HEK293 (cell line): ENCODE measurements at regions not wholly inside any gene's neighbourhood (a gene's known extent, or its start where the extent isn't known, plus 50 kb on each side); places are given as distances from the start of the nearest gene placed in this dataset.

ENCODE experiments used
- MZF1 ChIP-seq: fragments of 450-650 bp; formaldehyde crosslinking; IDR thresholded peaks from 2 replicates; pipeline ENCODE4 v1.5.1; 2017; ENCODE audit warnings: missing biosample characterization, missing genetic modification characterization, borderline replicate concordance
- ZBTB1 ChIP-seq: fragments of 450-650 bp; formaldehyde crosslinking; IDR thresholded peaks from 2 replicates; pipeline ENCODE4 v1.5.1; 2016; ENCODE audit warnings: missing biosample characterization, missing genetic modification characterization
- ZNF138 ChIP-seq: fragments of 450-650 bp; formaldehyde crosslinking; IDR thresholded peaks from 2 replicates; pipeline ENCODE4 v1.5.1; 2016; ENCODE audit warnings: missing biosample characterization, missing genetic modification characterization, borderline replicate concordance
- ZNF274 ChIP-seq, 2 experiments: fragments of 200-500 bp in 1 of 2; fragments of 450-650 bp in 1 of 2; sonication (Bioruptor generic) in 1 of 2; formaldehyde crosslinking in 1 of 2; IDR thresholded peaks; 2 replicates each; pipeline versions ENCODE4 v1.5.1 to v1.6.1; 2014 to 2016; ENCODE audit warnings: borderline replicate concordance in 1 of 2, inconsistent platforms in 1 of 2, low read length in 1 of 2, missing biosample characterization in 1 of 2, missing genetic modification characterization in 1 of 2
- TF ChIP-seq, protein P1 (sequence below): fragments of 450-650 bp; formaldehyde crosslinking; IDR thresholded peaks from 2 replicates; pipeline ENCODE4 v1.5.1; 2016; ENCODE audit warnings: missing biosample characterization, missing genetic modification characterization

DNA sequence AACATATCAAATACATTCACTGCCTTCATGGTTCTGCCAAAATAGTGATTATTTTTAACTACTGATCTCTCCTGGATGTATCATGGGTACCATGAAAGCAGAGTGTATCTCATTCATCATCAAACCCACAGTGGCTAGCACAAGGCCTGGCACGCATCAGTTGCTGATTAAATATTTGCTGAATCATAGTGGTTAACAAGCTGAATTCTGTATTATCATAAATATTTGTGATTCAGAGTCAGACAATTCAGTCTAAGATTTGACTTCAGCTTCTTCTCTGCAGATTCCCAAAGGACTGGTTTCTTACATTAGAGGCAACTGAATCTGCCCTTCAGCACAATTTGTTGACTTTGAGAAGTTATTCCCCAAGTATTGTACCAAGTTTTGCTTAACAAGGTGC lies 715.8 kb upstream of the LRRC4C start:
- TF ChIP-seq, protein P1, sequence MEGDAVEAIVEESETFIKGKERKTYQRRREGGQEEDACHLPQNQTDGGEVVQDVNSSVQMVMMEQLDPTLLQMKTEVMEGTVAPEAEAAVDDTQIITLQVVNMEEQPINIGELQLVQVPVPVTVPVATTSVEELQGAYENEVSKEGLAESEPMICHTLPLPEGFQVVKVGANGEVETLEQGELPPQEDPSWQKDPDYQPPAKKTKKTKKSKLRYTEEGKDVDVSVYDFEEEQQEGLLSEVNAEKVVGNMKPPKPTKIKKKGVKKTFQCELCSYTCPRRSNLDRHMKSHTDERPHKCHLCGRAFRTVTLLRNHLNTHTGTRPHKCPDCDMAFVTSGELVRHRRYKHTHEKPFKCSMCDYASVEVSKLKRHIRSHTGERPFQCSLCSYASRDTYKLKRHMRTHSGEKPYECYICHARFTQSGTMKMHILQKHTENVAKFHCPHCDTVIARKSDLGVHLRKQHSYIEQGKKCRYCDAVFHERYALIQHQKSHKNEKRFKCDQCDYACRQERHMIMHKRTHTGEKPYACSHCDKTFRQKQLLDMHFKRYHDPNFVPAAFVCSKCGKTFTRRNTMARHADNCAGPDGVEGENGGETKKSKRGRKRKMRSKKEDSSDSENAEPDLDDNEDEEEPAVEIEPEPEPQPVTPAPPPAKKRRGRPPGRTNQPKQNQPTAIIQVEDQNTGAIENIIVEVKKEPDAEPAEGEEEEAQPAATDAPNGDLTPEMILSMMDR (tag by site-specific recombination): no peak
- TF ChIP-seq ZNF138 (tag by site-specific recombination) (no peak), MZF1 (no peak), ZNF274 (IDR thresholded peaks at IDR 0.05; ENCODE audit: low read length) (no peak), ZNF274 (tag by site-specific recombination; IDR thresholded peaks at IDR 0.05; ENCODE audit: borderline replicate concordance) (no peak), ZBTB1 (tag by site-specific recombination) (no peak)
